ENCODE measurements at regions not wholly inside any gene's neighbourhood (a gene's known extent, or its start where the extent isn't known, plus 50 kb on each side); places are given as distances from the start of the nearest gene placed in this dataset.

- no peak for TF ChIP-seq GATA3 (IDR thresholded peaks at IDR 0.05; ENCODE audit: low read depth, low read length)
- TF ChIP-seq GATA2 (IDR thresholded peaks at IDR 0.05; ENCODE audit: low read depth, low read length) = no peak
These were observed 957.8 kb downstream of the GATA3 start for GRCh38 chr10:9012312-9012711.

All from SH-SY5Y (cell line).